ENCODE measurements at regions not wholly inside any gene's neighbourhood (a gene's known extent, or its start where the extent isn't known, plus 50 kb on each side); places are given as distances from the start of the nearest gene placed in this dataset.
"Not testable (repeated sequence)": the region's sequence is repeated elsewhere in the genome, so short reads cannot be mapped to it uniquely, and the experiment has no call there.

DNA sequence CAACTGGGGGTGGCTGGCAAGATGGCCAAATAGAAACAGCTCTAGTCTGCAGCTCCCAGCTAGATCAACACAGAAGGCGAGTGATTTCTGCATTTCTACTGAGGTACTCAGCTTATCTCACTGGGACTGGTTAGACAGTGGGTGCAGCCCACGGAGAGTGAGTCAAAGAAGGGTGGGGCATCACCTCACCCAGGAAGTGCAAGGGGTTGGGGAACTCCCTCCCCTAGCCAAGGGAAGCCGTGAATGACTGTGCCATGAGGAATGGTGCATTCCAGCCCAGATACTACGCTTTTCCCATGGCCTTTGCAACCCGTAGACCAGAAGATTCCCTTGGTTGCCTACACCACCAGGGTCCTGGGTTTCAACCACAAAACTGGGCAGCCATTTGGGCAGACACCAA lies 452.6 kb downstream of the NR4A2 start:
- not testable (repeated sequence) for DNase-seq

DNA sequence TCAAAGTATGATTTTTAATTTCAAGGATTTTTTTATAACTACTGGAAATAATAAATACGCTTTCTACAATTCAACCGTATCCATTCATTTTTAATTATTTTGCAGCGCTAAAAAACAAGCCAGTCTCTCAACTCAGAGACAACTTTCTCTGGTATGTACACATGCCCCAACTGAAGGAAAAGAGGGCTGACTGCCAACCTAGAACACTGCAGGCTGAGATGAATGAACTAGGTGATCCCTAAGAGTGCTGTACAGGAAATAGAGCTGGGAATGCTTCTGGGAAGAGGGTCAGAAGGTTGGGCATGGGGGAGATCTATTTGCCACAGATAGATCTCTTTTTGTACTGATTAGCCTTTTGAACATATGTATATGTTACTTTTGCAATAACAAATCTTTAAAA lies 460.1 kb downstream of the NR4A2 start:
- DNase-seq = no peak

DNA sequence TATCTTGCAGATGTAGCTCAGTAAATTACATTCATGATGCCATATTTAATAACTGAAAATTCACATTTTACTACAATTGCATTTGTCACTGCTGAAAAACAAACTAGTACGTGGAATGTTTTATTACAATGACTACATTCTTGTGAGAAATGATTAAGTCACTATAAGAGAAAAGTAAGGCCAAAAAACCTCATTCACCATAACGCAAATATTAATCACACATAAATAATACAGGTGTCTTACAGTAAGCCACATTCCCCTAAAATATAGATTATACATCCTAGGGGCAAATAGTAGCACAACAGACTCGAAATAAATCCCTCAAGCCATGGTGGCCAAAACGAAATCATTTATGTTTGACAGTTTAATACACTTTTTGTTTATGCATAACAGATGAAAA lies 460.6 kb downstream of the NR4A2 start:
- no peak for DNase-seq

DNA sequence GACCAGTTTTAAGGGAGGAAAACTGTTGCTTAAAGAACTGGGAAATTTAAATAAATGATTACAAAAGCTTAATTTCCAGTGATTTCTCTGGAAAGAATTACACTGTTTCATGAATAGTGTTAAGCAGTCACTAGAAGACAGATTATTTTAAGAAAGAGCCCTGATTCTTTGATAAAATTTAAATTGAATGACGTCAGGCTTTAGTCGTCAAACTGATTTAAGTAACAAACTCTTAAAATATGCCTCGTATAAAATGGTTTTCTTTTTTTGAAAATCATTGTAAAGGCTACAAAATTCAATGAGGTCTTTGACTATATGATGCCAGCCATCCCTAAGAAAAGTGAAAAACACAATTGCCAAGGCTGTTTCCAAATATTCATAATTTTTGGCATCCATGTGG lies 465.0 kb downstream of the NR4A2 start:
- no peak for DNase-seq

DNA sequence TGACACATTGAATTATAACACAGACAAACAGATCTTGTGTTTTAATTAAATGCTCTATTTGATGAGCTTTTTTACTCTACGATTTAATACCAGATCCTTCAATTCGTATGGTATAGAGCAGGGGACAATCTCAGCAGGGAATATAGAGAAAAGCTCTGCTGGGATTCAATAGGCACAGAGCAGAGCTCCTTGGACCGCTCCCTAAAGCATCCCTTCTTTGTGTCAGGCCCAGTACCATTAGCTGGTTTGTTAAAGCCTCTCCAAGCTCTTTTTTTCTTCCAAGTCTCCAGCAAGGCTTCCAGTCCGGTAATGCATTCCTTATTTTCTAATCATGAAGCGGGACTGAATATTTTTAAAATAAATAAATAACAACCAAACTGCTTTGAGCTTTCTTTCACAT lies 466.0 kb downstream of the NR4A2 start:
- no peak for DNase-seq

DNA sequence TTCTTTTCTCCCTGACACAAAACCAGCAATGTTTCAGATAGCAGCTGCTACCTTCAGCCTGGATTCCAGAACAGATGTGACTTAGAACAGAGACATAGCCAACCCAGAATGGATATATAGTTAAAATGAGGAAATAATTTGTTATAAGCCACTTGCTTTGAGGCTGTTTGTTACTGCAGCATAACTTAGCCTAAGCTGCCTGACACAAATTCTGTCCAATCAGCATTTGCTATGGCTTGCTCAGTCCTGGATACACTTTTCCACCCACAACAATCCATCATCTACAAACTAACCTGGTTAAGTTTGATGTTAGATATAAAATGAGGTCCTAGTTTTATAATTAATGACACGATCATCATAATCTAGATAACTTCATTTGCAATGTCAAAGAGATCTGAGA lies 480.4 kb downstream of the NR4A2 start:
- no peak for DNase-seq

DNA sequence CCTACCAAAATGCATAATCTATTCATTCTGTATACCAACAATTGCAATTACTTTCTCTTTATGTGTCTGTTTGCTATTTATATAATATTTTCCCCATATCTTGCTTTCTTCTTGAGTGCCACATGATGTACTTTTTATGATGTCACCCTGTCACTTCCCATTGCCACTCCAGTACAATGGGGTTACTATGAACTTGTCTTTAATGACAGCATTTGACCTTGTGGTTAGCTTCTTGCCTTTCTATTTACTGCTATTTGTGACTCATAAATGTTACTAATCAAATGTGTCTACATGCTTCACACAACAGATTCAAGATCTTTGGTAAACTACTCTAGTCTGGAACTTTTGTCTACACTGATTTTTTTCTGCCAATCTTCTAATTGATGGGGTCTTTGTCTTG lies 486.3 kb downstream of the NR4A2 start:
- DNase-seq = no peak

DNA sequence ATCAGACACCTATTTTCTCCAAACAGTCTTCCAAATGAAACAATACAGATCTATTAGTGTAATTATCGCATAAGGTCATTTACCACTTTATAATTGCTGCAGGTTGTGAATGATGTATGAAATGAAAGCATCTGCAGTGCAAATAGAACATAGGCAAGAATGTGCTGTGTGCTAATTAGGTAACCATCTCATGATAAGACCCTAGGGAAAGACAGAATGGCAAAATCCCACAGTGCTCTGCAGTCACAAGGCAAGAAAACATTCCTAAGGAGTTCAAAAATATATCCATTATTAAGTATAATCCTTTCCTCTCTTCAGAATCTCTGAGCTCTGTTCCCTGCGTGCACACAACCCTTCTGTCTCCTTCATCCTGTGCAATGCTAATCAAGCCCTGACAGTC lies 488.1 kb downstream of the NR4A2 start:
- no peak for DNase-seq

DNA sequence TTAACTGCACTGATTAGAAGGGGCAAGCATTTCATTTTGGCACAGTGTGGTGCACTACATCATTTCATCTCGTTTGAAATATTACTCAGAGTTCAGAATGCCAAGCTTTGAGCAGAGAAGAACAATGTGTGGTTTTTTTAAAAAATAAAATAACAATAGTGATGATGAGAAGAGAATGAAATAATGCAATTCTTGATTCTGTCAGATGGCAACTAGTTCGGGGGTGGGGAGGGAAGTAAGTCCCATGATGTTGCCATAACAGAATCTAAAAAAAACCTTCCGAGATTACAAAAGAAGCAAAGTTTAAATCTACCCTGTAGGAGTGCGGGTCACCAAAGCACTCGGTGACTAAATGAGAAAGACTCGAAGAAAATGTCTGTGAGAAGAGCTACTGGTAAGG lies 490.4 kb downstream of the NR4A2 start:
- no peak for DNase-seq

DNA sequence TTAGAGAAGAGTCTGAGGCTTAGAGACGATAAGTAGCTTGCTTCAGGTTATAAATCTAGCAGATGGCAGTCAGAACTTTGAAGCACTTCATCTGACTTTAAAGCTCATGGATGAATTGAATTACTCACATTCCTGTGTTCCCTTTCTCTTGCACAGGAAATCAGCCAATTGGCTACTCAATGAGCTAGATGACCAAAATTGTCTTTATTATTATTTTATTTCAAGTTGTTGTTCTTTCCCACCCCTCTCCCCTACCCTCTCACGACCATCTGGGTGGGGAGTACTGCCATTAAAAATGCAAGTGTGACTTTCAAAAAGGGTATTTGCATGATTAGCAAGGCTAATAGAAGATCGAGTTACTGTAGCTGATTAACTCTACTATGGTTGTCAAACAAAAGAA lies 491.1 kb downstream of the NR4A2 start:
- DNase-seq = no peak

DNA sequence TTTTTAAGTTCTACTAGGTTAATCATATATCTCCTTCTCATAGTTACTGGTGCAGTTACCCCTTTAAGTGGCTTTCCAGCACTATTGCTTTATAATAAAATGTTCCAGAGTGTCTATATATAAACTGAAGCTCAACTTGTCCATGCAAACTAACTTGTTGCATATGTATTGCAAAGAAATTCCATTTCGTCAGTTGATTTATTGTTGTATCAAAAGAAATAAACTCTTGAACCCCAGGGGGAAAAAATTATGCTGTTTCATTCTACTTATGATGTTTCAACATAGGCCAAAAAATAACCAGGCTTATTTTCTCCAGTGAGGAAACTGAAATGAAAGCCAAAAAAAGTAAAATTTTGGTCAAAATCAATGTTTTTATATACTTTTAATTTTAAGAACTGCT lies 491.9 kb downstream of the NR4A2 start:
- no peak for DNase-seq

DNA sequence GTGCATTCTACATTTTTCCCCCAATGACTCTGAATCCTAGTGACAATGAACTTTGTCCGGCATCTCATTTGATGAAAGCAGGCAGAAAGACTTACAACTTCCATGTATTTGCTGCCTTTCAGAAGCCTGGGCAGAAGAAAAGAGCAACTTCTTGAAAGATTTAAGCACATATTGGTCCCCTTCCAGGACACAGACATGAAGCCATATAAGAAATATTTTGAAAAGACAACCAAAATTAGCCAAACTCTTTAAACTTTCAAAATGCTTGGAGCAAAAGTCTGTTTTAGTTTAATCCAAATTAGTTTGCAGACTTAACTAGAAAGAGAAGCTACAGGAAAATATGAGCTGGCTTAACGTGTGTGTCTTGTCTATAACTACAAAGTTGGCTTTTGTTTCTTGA lies 492.5 kb downstream of the NR4A2 start:
- DNase-seq = no peak

DNA sequence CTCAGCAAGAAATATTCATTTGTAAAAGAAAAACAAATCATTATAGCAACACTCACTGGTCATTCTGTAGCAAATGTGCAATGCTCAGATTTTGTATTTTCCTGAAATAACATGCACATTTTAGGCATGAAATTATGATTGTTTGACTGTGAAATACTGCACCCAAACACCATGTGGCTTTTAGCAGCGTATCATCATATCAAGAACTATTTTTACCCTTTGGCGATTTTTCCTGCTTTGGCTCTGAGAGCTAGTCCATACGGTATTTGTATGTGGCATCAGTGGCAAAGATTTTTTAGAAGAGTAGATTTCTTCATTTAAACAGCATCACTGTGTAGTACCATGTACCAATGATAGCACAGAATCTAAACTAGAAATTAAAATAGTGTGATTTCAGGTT lies 493.1 kb downstream of the NR4A2 start:
- no peak for DNase-seq

DNA sequence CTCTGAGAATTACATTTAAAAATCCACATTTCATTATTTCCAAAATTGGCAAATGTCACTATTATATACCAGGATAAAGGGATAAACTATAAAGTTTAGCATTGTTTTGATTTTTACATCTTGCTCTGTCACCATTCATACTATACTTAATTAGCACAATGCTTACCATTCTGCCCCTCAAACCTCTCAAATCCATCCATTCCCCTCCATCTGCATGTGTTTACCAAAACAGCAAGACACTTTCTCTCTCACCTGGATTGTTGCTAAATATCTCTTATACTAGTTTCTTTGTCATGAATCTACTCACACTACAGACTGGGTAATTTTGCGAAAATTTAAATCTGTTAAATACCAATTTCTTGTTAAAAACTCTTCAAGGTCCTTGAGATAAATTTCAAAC lies 496.1 kb downstream of the NR4A2 start:
- no peak for DNase-seq

DNA sequence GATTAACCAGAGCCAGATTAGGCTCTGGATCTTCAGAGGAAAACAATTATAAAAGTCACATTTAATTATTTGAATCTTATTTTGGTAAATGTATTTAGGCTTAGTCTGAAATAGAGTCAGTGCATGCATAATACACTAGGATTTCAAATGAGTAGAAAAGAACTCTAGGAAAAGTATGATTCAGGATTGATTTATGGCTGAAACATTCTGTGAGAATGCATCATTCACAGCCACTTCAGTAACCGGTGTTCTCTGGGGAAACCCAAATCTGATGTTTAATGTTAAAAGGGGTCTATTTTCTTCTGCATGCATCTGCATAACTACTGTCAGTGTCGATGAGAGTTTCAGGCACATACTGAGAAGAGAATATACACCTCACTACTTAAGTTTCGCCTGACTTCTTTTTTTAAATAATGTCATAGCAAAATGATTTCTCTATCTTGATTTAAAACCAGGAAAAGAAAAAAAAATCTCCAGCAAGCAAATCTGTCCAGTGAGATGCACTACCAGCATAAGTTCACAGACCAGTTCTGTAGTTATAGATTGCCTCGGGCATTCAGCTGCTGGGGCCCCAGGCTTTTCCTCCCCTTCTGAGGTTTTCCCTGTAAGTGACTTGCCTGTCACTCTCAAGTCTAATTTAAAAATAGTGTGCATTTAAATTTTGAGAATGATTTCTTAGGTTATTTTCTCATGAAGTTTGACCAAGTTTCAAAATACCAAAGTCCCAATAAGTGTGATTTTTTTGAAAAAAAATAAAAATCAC lies 501.5 kb downstream of the NR4A2 start:
- DNase-seq = no peak

DNA sequence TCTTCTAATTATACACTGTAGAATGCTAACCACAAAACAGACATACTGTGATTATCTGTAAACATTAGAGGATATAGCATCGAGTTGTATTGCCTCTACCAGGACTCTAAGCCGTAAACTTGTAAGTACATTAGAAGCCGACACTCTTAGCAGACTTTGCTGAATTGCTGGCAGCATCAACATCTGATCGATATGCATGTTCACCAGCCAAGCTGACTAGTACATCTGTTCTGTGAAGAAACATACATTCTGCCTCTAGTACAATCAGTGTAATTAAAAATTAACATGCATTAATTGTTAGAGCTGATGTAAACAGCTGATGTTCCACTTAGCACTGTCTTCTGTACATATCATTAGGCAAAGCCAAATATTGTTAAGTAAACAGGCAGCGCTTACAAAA lies 502.2 kb downstream of the NR4A2 start:
- no peak for DNase-seq

DNA sequence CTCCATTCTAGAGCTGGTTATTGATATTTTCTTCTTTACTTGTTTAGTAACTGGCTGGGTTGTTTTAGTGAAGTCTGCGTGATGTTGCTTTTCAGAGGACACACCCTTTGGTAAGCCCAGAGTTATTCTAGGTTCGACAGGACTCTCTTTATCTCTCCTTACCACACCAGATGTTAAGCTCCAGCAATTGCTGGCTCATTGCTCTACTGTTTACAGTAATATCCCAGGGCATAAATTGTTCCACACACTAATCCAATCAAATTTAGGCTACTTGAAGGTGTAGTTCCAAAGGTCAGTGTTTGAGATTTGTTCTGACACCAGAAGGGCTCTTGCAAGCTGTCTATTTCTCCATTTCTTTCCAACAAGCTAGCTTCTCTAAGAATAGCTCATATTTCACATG lies 506.6 kb downstream of the NR4A2 start:
- no peak for DNase-seq

DNA sequence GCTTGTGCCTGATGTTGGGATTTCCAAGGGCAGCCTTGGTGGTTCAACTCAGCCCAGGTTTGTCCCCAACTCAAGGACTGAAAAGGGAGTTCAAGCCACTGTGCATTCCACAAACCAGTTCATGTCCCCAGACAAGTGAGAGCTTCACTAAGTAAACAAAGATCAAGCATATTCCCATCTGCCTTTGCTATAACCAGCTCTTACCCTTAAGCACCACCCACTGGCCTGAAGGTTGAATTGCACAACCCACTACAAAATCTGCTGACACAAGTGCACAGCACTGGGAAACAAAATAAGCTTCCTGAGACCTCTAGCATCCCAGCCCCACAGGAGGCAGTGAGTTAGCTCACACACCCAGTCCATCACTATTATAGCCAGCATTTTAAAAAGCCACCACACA lies 516.7 kb downstream of the NR4A2 start:
- no peak for DNase-seq

DNA sequence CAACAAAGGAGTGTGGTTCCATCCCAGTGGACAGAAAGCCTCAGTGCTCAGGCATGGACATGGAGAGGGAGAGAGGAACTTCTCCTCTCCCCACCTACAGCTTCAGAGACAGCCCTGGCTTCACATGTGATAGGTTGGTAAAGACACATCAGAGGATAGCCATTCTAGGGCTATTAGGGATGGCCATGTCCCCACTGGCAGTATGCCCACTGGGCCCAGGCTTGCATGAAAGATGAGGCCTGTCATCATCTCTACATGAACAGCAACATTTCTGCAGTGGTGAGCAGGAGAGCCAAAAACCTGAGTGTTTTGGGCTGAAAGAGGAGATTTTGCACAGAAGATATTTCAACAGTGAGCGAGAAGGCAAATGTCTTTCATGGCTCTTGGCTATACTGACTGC lies 517.2 kb downstream of the NR4A2 start:
- DNase-seq = no peak

DNA sequence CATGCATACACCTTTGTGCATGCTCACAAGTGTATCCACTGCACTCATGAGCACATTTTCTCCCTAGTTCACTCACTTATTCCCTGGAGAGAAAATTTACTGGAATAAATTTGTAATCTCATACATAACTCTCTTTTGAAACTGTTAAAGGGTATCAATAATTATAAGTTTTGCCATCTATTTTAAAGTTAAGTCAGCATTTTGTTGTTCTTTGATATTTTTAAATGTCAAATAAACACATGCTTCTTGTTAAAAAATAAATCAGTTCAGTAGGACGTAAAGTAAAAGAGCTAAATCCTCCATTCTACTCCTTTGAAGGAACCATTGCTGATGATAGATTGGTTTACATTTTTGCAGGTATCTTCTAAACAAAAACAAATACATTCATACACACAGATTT lies 522.1 kb downstream of the NR4A2 start:
- DNase-seq = no peak

DNA sequence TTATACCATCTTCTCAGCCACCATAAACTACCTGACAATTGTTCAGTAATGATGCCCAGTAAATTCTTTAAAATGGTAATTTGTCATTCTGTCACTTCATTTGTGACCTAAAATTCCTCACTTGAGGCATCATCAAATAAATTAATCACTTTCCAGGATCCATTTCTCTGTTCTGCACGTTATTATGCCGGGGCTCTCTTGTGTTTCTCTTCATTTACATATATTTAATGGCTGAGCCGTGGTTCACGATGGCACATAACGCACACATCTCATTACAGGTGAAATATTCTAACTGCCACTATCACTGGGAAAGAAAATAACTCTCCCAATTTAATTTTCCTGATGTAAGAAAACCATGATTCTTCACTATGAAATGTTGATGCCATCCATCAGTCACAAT lies 529.6 kb downstream of the NR4A2 start:
- no peak for DNase-seq

DNA sequence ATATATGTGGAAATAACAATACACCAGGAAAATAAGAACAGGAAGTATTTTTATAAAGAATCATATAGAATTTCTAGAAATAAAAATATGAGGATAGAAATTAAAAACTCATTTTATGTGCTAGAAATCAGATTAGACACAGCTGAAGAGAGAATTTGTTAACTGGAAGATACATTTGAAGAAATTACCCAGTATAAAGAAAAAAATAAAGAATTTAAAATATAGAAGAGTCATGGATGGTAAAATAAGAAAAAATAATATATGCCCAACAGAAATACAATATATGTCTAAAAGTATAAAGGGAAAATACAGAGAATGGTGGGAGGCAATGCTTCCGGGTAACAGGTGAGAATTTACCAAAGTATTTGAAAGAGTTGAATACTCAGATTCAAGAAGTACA lies 539.9 kb downstream of the NR4A2 start:
- no peak for DNase-seq

DNA sequence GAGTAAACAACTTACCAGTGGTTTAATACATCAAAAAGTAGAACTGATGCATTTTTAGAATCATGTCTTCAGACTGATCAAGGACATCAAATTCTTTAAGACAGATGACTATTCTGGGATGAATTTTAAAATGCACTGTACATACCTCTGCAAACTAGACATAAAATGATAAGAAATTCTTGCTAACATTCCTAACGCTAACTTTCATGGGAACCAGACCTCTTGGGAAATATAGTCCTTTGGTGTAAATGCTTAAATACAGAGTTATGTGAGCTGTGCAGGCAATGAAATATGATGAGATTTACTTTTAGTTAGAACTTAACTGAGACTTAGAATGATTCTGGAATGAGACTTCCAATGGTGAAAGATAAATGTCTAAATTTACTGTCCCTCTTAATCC lies 562.0 kb downstream of the NR4A2 start:
- no peak for DNase-seq

DNA sequence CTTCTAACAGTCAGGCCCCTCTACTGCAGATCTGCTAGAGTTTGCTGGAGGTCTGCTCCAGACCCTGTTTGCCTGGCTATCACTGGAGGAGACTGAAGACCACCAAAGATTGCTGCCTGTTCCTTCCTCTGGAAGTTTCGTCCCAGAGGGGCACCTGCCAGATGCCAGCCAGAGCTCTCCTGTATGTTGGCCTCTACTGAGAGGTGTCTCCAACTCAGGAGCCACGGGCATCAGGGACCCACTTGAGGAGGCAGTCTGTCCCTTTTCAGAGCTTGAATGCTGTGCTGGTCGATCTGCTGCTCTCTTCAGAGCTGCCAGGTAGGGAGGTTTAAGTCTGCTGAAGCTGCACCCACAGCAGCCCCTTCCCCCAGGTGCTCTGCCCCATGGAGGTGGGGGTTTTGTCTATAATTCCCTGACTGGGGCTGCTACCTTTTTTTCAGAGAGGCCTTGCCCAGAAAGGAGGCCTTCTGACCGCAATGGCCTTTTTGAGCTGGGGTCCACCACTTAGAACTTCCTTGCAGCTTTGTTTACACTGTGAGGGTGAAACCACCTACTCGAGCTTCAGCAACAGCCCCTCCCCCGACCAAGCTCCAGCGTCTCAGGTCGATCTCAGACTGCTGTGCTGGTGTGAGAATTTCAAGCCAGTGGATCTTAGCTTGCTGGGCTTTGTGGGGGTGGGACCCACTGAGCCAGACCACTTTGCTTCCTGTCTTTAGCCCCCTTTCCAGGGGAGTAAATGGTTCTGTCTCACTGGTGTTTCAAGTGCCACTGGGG lies 566.0 kb downstream of the NR4A2 start:
- no peak for DNase-seq

DNA sequence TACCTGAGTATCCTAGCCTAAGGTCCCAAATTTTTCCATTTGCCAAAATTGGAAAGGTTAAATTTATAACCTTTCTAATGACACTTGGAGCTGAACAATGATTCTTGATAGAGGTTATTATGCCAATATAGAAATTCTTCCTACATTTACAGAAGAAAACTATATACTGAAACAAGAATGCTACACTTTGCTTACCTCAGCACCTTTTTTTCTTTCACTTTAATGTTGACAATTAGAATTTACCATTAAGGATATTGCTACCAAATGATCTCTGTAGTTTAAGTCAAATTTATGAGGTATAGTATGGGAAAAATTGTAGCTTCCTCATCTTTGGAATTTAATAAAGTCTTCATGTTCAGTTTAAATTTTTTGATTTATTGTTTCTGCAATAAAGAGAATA lies 577.0 kb downstream of the NR4A2 start:
- no peak for DNase-seq

Measured in NCI-H1092 (cell line).